Activated CD4-positive, alpha-beta memory T cell treated with anti-CD3 and anti-CD28 coated beads for 36 hours (primary cell): ENCODE measurements at regions not wholly inside any gene's neighbourhood (a gene's known extent, or its start where the extent isn't known, plus 50 kb on each side); places are given as distances from the start of the nearest gene placed in this dataset.

ENCODE experiments used
- CTCF ChIA-PET: fragments of 350-600 bp; sonication (Branson Sonifier 250); formaldehyde crosslinking; loops from one replicate; lab custom pipeline; 2021; ENCODE audit warnings: antibody characterized with exemption, inconsistent platforms; lab: Charles Lee
- POLR2A ChIA-PET: fragments of 350-600 bp; sonication (Branson Sonifier 250); formaldehyde crosslinking; loops from one replicate; lab custom pipeline; 2021; ENCODE audit warnings: antibody characterized with exemption; lab: Charles Lee
- DNase-seq: peaks from one replicate; pipeline ENCODE4 v3.0.0-alpha.2; 2020
- H3K27ac Mint-ChIP-seq: one replicate; pipeline ENCODE4 v1.8.0; 2021; ENCODE audit warnings: mixed read lengths
- H3K27me3 Mint-ChIP-seq: one replicate; pipeline ENCODE4 v1.8.0; 2021; ENCODE audit warnings: mixed read lengths
- H3K36me3 Mint-ChIP-seq: one replicate; pipeline ENCODE4 v1.8.0; 2021; ENCODE audit warnings: mixed read lengths
- H3K4me1 Mint-ChIP-seq: one replicate; pipeline ENCODE4 v1.8.0; 2021; ENCODE audit warnings: low read depth, mixed read lengths
- H3K4me3 Mint-ChIP-seq: one replicate; pipeline ENCODE4 v1.8.0; 2021; ENCODE audit warnings: mild to moderate bottlenecking, mixed read lengths
- H3K9me3 Mint-ChIP-seq: one replicate; pipeline ENCODE4 v1.8.0; 2021; ENCODE audit warnings: mixed read lengths
- intact Hi-C: fragments of 100-400 bp; cut with micrococcal nuclease; formaldehyde crosslinking; loops from one replicate; pipeline ENCODE4 v1.15.1; 2023

- POLR2A ChIA-PET, result no interaction called here
- intact Hi-C loops, result no loop called here
- CTCF ChIA-PET, result interaction anchor here (0.6 to 1.3 kb wide), 2 partner anchors 510 to 523 kb away, joined by 3 read pairs; no protein-coding TSS in a partner anchor
- no peaks in the 10 kb centered on the region for H3K9me3 Mint-ChIP-seq
- H3K4me1 Mint-ChIP-seq, result peaks cover 4% of the 10 kb centered on the region
- no peak for DNase-seq
- no peak overlapping the region for H3K27ac Mint-ChIP-seq
- H3K27me3 Mint-ChIP-seq, result peaks cover 8% of the 10 kb centered on the region
- H3K36me3 Mint-ChIP-seq, result no peaks in the 10 kb centered on the region
- no peak overlapping the region for H3K4me3 Mint-ChIP-seq
These were observed 139.8 kb downstream of the LY86 start for GRCh38 chr6:6728169-6728941.

GRCh38 chr6:6729971-6730370 lies 141.5 kb downstream of the LY86 start:
- POLR2A ChIA-PET, result no interaction called here
- intact Hi-C loops, result no loop called here
- no peak overlapping the region for H3K27ac Mint-ChIP-seq
- H3K4me3 Mint-ChIP-seq, result no peak overlapping the region
- no peaks in the 10 kb centered on the region for H3K4me1 Mint-ChIP-seq
- no peaks in the 10 kb centered on the region for H3K9me3 Mint-ChIP-seq
- H3K27me3 Mint-ChIP-seq, result peaks cover 17% of the 10 kb centered on the region
- no peaks in the 10 kb centered on the region for H3K36me3 Mint-ChIP-seq
- DNase-seq, result no peak
- CTCF ChIA-PET, result interaction anchor here (1.5 kb wide), 1 partner anchor 11 kb away, joined by 4 read pairs; no protein-coding TSS in a partner anchor

GRCh38 chr6:6730831-6731230 lies 142.3 kb downstream of the LY86 start:
- Mint-ChIP-seq H3K4me3 (no peak overlapping the region), H3K36me3 (no peaks in the 10 kb centered on the region), H3K4me1 (no peaks in the 10 kb centered on the region), H3K27me3 (peaks cover 18% of the 10 kb centered on the region), H3K9me3 (no peaks in the 10 kb centered on the region), H3K27ac (no peak overlapping the region)
- POLR2A ChIA-PET, result no interaction called here
- intact Hi-C loops, result no loop called here
- CTCF ChIA-PET, result no interaction called here
- DNase-seq, result no peak

- no peaks in the 10 kb centered on the region for H3K9me3 Mint-ChIP-seq
- peaks cover 30% of the 10 kb centered on the region for H3K27me3 Mint-ChIP-seq
- H3K4me3 Mint-ChIP-seq, result no peak overlapping the region
- CTCF ChIA-PET, result no interaction called here
- intact Hi-C loops, result no loop called here
- H3K27ac Mint-ChIP-seq, result no peak overlapping the region
- H3K4me1 Mint-ChIP-seq, result no peaks in the 10 kb centered on the region
- no peak for DNase-seq
- no peaks in the 10 kb centered on the region for H3K36me3 Mint-ChIP-seq
- POLR2A ChIA-PET, result interaction anchor here (0.6 kb wide), 1 partner anchor 259 kb away, joined by 3 read pairs; no protein-coding TSS in a partner anchor
These were observed 146.3 kb downstream of the LY86 start for GRCh38 chr6:6734479-6735465.

GRCh38 chr6:6736791-6737654 lies 148.5 kb downstream of the LY86 start:
- H3K9me3 Mint-ChIP-seq, result no peaks in the 10 kb centered on the region
- intact Hi-C loops, result no loop called here
- H3K36me3 Mint-ChIP-seq, result no peaks in the 10 kb centered on the region
- ChIA-PET CTCF (no interaction called here), POLR2A (no interaction called here)
- H3K4me3 Mint-ChIP-seq, result no peak overlapping the region
- H3K27ac Mint-ChIP-seq, result no peak overlapping the region
- H3K27me3 Mint-ChIP-seq, result peaks cover 30% of the 10 kb centered on the region
- DNase-seq, result no peak
- no peaks in the 10 kb centered on the region for H3K4me1 Mint-ChIP-seq

GRCh38 chr6:6737671-6738070 lies 149.2 kb downstream of the LY86 start:
- POLR2A ChIA-PET, result no interaction called here
- CTCF ChIA-PET, result interaction anchor here (1.2 kb wide), 1 partner anchor 506 kb away, joined by 3 read pairs; no protein-coding TSS in a partner anchor
- no peaks in the 10 kb centered on the region for H3K4me1 Mint-ChIP-seq
- no peaks in the 10 kb centered on the region for H3K9me3 Mint-ChIP-seq
- no peak overlapping the region for H3K27ac Mint-ChIP-seq
- intact Hi-C loops, result no loop called here
- no peak overlapping the region for H3K4me3 Mint-ChIP-seq
- peaks cover 30% of the 10 kb centered on the region for H3K27me3 Mint-ChIP-seq
- no peaks in the 10 kb centered on the region for H3K36me3 Mint-ChIP-seq
- no peak for DNase-seq

GRCh38 chr6:6738108-6738507 lies 149.6 kb downstream of the LY86 start:
- DNase-seq, result no peak
- ChIA-PET POLR2A (no interaction called here), CTCF (interaction anchor here (1.2 kb wide), 1 partner anchor 505 kb away, joined by 3 read pairs; no protein-coding TSS in a partner anchor)
- H3K36me3 Mint-ChIP-seq, result no peaks in the 10 kb centered on the region
- intact Hi-C loops, result no loop called here
- no peaks in the 10 kb centered on the region for H3K9me3 Mint-ChIP-seq
- peaks cover 30% of the 10 kb centered on the region for H3K27me3 Mint-ChIP-seq
- no peaks in the 10 kb centered on the region for H3K4me1 Mint-ChIP-seq
- H3K4me3 Mint-ChIP-seq, result no peak overlapping the region
- H3K27ac Mint-ChIP-seq, result no peak overlapping the region

- no peaks in the 10 kb centered on the region for H3K9me3 Mint-ChIP-seq
- no peaks in the 10 kb centered on the region for H3K4me1 Mint-ChIP-seq
- POLR2A ChIA-PET, result no interaction called here
- intact Hi-C loops, result no loop called here
- H3K36me3 Mint-ChIP-seq, result no peaks in the 10 kb centered on the region
- H3K4me3 Mint-ChIP-seq, result no peak overlapping the region
- no peak for DNase-seq
- H3K27ac Mint-ChIP-seq, result no peak overlapping the region
- CTCF ChIA-PET, result interaction anchor here (1.2 kb wide), 1 partner anchor 504 kb away, joined by 3 read pairs; no protein-coding TSS in a partner anchor
- H3K27me3 Mint-ChIP-seq, result peaks cover 23% of the 10 kb centered on the region
These were observed 150.6 kb downstream of the LY86 start for GRCh38 chr6:6738922-6739716.

GRCh38 chr6:6740595-6740994 lies 152.1 kb downstream of the LY86 start:
- H3K27ac Mint-ChIP-seq, result no peak overlapping the region
- H3K36me3 Mint-ChIP-seq, result no peaks in the 10 kb centered on the region
- DNase-seq, result no peak
- intact Hi-C loops, result no loop called here
- H3K9me3 Mint-ChIP-seq, result no peaks in the 10 kb centered on the region
- ChIA-PET CTCF (no interaction called here), POLR2A (no interaction called here)
- H3K4me1 Mint-ChIP-seq, result no peaks in the 10 kb centered on the region
- peaks cover 18% of the 10 kb centered on the region for H3K27me3 Mint-ChIP-seq
- H3K4me3 Mint-ChIP-seq, result no peak overlapping the region

- ChIA-PET POLR2A (no interaction called here), CTCF (no interaction called here)
- no peak for DNase-seq
- Mint-ChIP-seq H3K4me3 (no peak overlapping the region), H3K27ac (no peak overlapping the region), H3K36me3 (no peaks in the 10 kb centered on the region), H3K27me3 (peaks cover 15% of the 10 kb centered on the region), H3K9me3 (no peaks in the 10 kb centered on the region), H3K4me1 (no peaks in the 10 kb centered on the region)
- intact Hi-C loops, result no loop called here
These were observed 152.7 kb downstream of the LY86 start for GRCh38 chr6:6741264-6741663.

GRCh38 chr6:6742535-6742934 lies 154.0 kb downstream of the LY86 start:
- H3K27me3 Mint-ChIP-seq, result peaks cover 12% of the 10 kb centered on the region
- intact Hi-C loops, result no loop called here
- H3K4me1 Mint-ChIP-seq, result no peaks in the 10 kb centered on the region
- no peaks in the 10 kb centered on the region for H3K9me3 Mint-ChIP-seq
- ChIA-PET CTCF (no interaction called here), POLR2A (no interaction called here)
- H3K27ac Mint-ChIP-seq, result no peak overlapping the region
- no peak overlapping the region for H3K4me3 Mint-ChIP-seq
- no peak for DNase-seq
- H3K36me3 Mint-ChIP-seq, result no peaks in the 10 kb centered on the region
